H1 (cell line): ENCODE measurements at regions not wholly inside any gene's neighbourhood (a gene's known extent, or its start where the extent isn't known, plus 50 kb on each side); places are given as distances from the start of the nearest gene placed in this dataset.

Experiments used
- NRF1 ChIP-seq: IDR thresholded peaks from 2 replicates; pipeline ENCODE4 v1.6.1; 2011; ENCODE audit warnings: mild to moderate bottlenecking, low read depth, low read length, improper control_type of control experiment
- POLR2AphosphoS5 ChIP-seq: IDR thresholded peaks from 2 replicates; pipeline ENCODE4 v1.6.1; 2011; ENCODE audit warnings: low read depth, low read length
- SP2 ChIP-seq: IDR thresholded peaks from 2 replicates; pipeline ENCODE4 v1.6.1; 2012; ENCODE audit warnings: mild to moderate bottlenecking, low read length, inconsistent platforms
- ZNF274 ChIP-seq: IDR thresholded peaks from 2 replicates; pipeline ENCODE4 v1.7.0; 2012; ENCODE audit warnings: low read length, borderline replicate concordance; ENCODE audit errors: extremely low read depth
- TF ChIP-seq, protein P1 (sequence below), 3 experiments: IDR thresholded peaks; 1 replicate in 2 of 3; 2 replicates in 1 of 3; pipeline versions ENCODE4 v1.5.1 to v1.6.1; 2011; ENCODE audit warnings: low read length in 3 of 3, mild to moderate bottlenecking in 3 of 3, inconsistent platforms in 2 of 3, low read depth in 1 of 3, moderate library complexity in 1 of 3; ENCODE audit not compliant: insufficient read depth in 1 of 3; ENCODE audit errors: control extremely low read depth in 1 of 3

DNA sequence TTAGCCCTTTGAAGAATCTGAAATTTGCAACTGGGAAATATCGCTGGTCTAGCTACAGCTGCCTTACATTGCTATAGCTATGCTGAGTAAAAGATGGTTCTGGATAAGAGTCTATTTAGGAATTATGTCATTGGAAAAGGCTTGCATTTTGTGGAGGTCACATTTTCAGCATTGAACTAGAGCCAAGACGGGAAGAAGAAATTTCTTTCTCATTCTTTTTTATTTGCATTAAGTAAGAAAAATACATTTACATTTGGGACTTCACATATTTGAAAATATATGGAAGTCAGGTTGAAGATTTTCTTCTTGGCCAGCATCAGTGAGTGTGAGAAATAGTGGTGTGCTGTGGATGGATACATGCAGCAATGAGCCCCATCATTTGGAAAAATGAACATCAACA lies 291.6 kb downstream of the PTBP2 start:
- TF ChIP-seq ZNF274 = no peak
- TF ChIP-seq POLR2AphosphoS5 = no peak
- no peak for TF ChIP-seq SP2
- TF ChIP-seq NRF1 = no peak
- TF ChIP-seq, protein P1, sequence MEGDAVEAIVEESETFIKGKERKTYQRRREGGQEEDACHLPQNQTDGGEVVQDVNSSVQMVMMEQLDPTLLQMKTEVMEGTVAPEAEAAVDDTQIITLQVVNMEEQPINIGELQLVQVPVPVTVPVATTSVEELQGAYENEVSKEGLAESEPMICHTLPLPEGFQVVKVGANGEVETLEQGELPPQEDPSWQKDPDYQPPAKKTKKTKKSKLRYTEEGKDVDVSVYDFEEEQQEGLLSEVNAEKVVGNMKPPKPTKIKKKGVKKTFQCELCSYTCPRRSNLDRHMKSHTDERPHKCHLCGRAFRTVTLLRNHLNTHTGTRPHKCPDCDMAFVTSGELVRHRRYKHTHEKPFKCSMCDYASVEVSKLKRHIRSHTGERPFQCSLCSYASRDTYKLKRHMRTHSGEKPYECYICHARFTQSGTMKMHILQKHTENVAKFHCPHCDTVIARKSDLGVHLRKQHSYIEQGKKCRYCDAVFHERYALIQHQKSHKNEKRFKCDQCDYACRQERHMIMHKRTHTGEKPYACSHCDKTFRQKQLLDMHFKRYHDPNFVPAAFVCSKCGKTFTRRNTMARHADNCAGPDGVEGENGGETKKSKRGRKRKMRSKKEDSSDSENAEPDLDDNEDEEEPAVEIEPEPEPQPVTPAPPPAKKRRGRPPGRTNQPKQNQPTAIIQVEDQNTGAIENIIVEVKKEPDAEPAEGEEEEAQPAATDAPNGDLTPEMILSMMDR (IDR thresholded peaks at IDR 0.05; ENCODE audit: control extremely low read depth in 1 of 3, insufficient read depth in 1 of 3, low read depth in 1 of 3, low read length in 3 of 3) = no peak
